ENCODE measurements at regions not wholly inside any gene's neighbourhood (a gene's known extent, or its start where the extent isn't known, plus 50 kb on each side); places are given as distances from the start of the nearest gene placed in this dataset.

GRCh38 chr9:36485647-36486328 is 85.7 kb upstream of the RNF38 start:
- TF ChIP-seq, protein P1, sequence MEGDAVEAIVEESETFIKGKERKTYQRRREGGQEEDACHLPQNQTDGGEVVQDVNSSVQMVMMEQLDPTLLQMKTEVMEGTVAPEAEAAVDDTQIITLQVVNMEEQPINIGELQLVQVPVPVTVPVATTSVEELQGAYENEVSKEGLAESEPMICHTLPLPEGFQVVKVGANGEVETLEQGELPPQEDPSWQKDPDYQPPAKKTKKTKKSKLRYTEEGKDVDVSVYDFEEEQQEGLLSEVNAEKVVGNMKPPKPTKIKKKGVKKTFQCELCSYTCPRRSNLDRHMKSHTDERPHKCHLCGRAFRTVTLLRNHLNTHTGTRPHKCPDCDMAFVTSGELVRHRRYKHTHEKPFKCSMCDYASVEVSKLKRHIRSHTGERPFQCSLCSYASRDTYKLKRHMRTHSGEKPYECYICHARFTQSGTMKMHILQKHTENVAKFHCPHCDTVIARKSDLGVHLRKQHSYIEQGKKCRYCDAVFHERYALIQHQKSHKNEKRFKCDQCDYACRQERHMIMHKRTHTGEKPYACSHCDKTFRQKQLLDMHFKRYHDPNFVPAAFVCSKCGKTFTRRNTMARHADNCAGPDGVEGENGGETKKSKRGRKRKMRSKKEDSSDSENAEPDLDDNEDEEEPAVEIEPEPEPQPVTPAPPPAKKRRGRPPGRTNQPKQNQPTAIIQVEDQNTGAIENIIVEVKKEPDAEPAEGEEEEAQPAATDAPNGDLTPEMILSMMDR (conservative IDR thresholded peaks at IDR 0.05) = no peak
- no peak for TF ChIP-seq EZH2 (IDR thresholded peaks at IDR 0.05; ENCODE audit: low read depth)

Measured in PC-9 (cell line).